ENCODE measurements at regions not wholly inside any gene's neighbourhood (a gene's known extent, or its start where the extent isn't known, plus 50 kb on each side); places are given as distances from the start of the nearest gene placed in this dataset.

- Histone ChIP-seq H3K4me1 (ENCODE audit: insufficient read depth, low read length) (no peaks in the 10 kb centered on the region; the same call in 1 of the 2 replicates), H2BK12ac (ENCODE audit: insufficient read length, low read depth, low read length) (no peak overlapping the region), H3K23me2 (ENCODE audit: insufficient read length, low read depth, low read length, poor library complexity, severe bottlenecking) (no peaks in the 10 kb centered on the region), H3K18ac (ENCODE audit: insufficient read length, low read depth, low read length) (no peak overlapping the region), H3K9ac (ENCODE audit: extremely low read depth, insufficient read length, low read length) (no peak overlapping the region), H3K79me1 (ENCODE audit: insufficient read depth, low read depth, low read length, poor library complexity, severe bottlenecking) (no peaks in the 10 kb centered on the region), H3K4ac (ENCODE audit: low read depth, low read length) (no peak overlapping the region), H2BK20ac (ENCODE audit: low read depth, low read length, poor library complexity, severe bottlenecking) (no peak overlapping the region), H4K5ac (ENCODE audit: insufficient read length, low read depth, low read length) (no peak overlapping the region), H3T11ph (ENCODE audit: low read length) (no peak overlapping the region), H3K14ac (ENCODE audit: insufficient read depth, low read length) (no peak overlapping the region), H4K91ac (ENCODE audit: insufficient read length, low read depth, low read length) (no peak overlapping the region), H3K56ac (ENCODE audit: insufficient read length, low read depth, low read length) (no peak overlapping the region), H3K27me3 (ENCODE audit: insufficient read depth, low read length) (no peaks in the 10 kb centered on the region), H2BK5ac (ENCODE audit: insufficient read length, low read length) (no peak overlapping the region), H3K9me3 (ENCODE audit: control insufficient read depth, low read depth, low read length) (no peaks in the 10 kb centered on the region), H3K79me2 (ENCODE audit: insufficient read depth, low read length) (no peaks in the 10 kb centered on the region), H2AK5ac (ENCODE audit: insufficient read length, low read length) (no peak overlapping the region), H4K20me1 (ENCODE audit: control insufficient read depth, insufficient read depth, insufficient read length) (no peaks in the 10 kb centered on the region), H3K27ac (ENCODE audit: insufficient read length, low read depth, low read length) (no peak overlapping the region), H3K23ac (ENCODE audit: insufficient read length, low read depth, low read length) (no peak overlapping the region), H2BK15ac (ENCODE audit: low read depth, low read length) (no peak overlapping the region), H4K8ac (replicated peaks; ENCODE audit: insufficient read length, low read depth, low read length) (no peak overlapping the region), H2BK120ac (ENCODE audit: low read depth, low read length, poor library complexity, severe bottlenecking) (no peak overlapping the region), H3K4me2 (ENCODE audit: insufficient read depth, insufficient read length, low read length) (no peak overlapping the region), H2AFZ (ENCODE audit: low read length) (no peak overlapping the region)
- H3K4me1 Mint-ChIP-seq = no peaks in the 10 kb centered on the region
- no peak overlapping the region for H3K4me3 Mint-ChIP-seq
- H3K27ac Mint-ChIP-seq = no peak overlapping the region
- DNase-seq = no peak
- H3K27me3 Mint-ChIP-seq (ENCODE audit: low read depth) = no peaks in the 10 kb centered on the region
- H3K36me3 Mint-ChIP-seq (ENCODE audit: insufficient read depth in 1 of 3, low read depth in 3 of 3) = peaks cover 0 to 4% (median 0%) of the 10 kb centered on the region in 3 experiments; a peak in 2 of 7 replicates
- no CpG with 5 or more reads among the region's 4 CpGs for WGBS (ENCODE audit: extremely low coverage, insufficient read length, low lambda C conversion rate)
- TF ChIP-seq CTCF (conservative IDR thresholded peaks at IDR 0.05) = no peak
- H3K9me3 Mint-ChIP-seq = peaks cover 5 to 9% of the 10 kb centered on the region in 2 experiments; a peak in 3 of 5 replicates
Observed at GRCh38 chr6:121904559-121904958, 469.1 kb downstream of the GJA1 start.

Data from H9 (cell line).